Activated naive CD8-positive, alpha-beta T cell treated with anti-CD3 and anti-CD28 coated beads, Interleukin-2, amount 50 U/mL, for 24 hours (primary cell): ENCODE measurements at regions not wholly inside any gene's neighbourhood (a gene's known extent, or its start where the extent isn't known, plus 50 kb on each side); places are given as distances from the start of the nearest gene placed in this dataset.
"Not testable (repeated sequence)": the region's sequence is repeated elsewhere in the genome, so short reads cannot be mapped to it uniquely, and the experiment has no call there.

Source experiments
- ATAC-seq: fragments of 150-1000 bp; cut with Tn5 transposase; one replicate; pipeline ENCODE4 v1.10.0; 2021
- DNase-seq: peaks from one replicate; pipeline ENCODE4 v3.0.0; 2021
- H3K27ac Mint-ChIP-seq: one replicate; pipeline ENCODE4 v1.8.0; 2021; ENCODE audit warnings: mild to moderate bottlenecking, mixed read lengths
- H3K27me3 Mint-ChIP-seq: one replicate; pipeline ENCODE4 v1.8.0; 2021; ENCODE audit warnings: mixed read lengths
- H3K36me3 Mint-ChIP-seq: one replicate; pipeline ENCODE4 v1.8.0; 2021; ENCODE audit warnings: low read depth, mixed read lengths
- H3K4me1 Mint-ChIP-seq: one replicate; pipeline ENCODE4 v1.8.0; 2021; ENCODE audit warnings: mixed read lengths
- H3K4me3 Mint-ChIP-seq: one replicate; pipeline ENCODE4 v1.8.0; 2021; ENCODE audit warnings: mild to moderate bottlenecking, moderate library complexity, mixed read lengths
- H3K9me3 Mint-ChIP-seq: one replicate; pipeline ENCODE4 v1.8.0; 2021; ENCODE audit warnings: mixed read lengths

- Mint-ChIP-seq H3K9me3 (no peaks in the 10 kb centered on the region), H3K36me3 (no peaks in the 10 kb centered on the region), H3K27me3 (no peaks in the 10 kb centered on the region), H3K4me1 (no peaks in the 10 kb centered on the region), H3K27ac (no peak overlapping the region), H3K4me3 (no peak overlapping the region)
- no peak for ATAC-seq
- no peak for DNase-seq
These were observed 500.7 kb downstream of the SPATA31D1 start for GRCh38 chr9:82489201-82489821.

- ATAC-seq (no peak), DNase-seq (no peak)
- no peak overlapping the region for H3K4me3 Mint-ChIP-seq
- no peaks in the 10 kb centered on the region for H3K36me3 Mint-ChIP-seq
- no peak overlapping the region for H3K27ac Mint-ChIP-seq
- H3K9me3 Mint-ChIP-seq = peaks cover 2% of the 10 kb centered on the region
- H3K4me1 Mint-ChIP-seq = no peaks in the 10 kb centered on the region
- no peaks in the 10 kb centered on the region for H3K27me3 Mint-ChIP-seq
These were observed 501.5 kb downstream of the SPATA31D1 start for GRCh38 chr9:82490019-82490499.

- H3K27me3 Mint-ChIP-seq, H3K27ac Mint-ChIP-seq, H3K4me3 Mint-ChIP-seq, DNase-seq, ATAC-seq, H3K36me3 Mint-ChIP-seq, H3K4me1 Mint-ChIP-seq, H3K9me3 Mint-ChIP-seq: not testable (repeated sequence)
These were observed 502.2 kb downstream of the SPATA31D1 start for GRCh38 chr9:82490821-82491220.

GRCh38 chr9:82491604-82492003, 503.0 kb downstream of the SPATA31D1 start:
- H3K27ac Mint-ChIP-seq = no peak overlapping the region
- H3K9me3 Mint-ChIP-seq = peaks cover 5% of the 10 kb centered on the region
- H3K4me3 Mint-ChIP-seq = no peak overlapping the region
- H3K4me1 Mint-ChIP-seq = no peaks in the 10 kb centered on the region
- no peaks in the 10 kb centered on the region for H3K36me3 Mint-ChIP-seq
- DNase-seq (no peak), ATAC-seq (no peak)
- no peaks in the 10 kb centered on the region for H3K27me3 Mint-ChIP-seq

- no peak overlapping the region for H3K4me3 Mint-ChIP-seq
- H3K4me1 Mint-ChIP-seq = no peaks in the 10 kb centered on the region
- H3K9me3 Mint-ChIP-seq = peaks cover 8% of the 10 kb centered on the region
- no peaks in the 10 kb centered on the region for H3K36me3 Mint-ChIP-seq
- no peak overlapping the region for H3K27ac Mint-ChIP-seq
- ATAC-seq (no peak), DNase-seq (no peak)
- H3K27me3 Mint-ChIP-seq = no peaks in the 10 kb centered on the region
These were observed 503.7 kb downstream of the SPATA31D1 start for GRCh38 chr9:82492274-82492673.

GRCh38 chr9:82495884-82496777, 507.6 kb downstream of the SPATA31D1 start:
- Mint-ChIP-seq H3K27ac (no peak overlapping the region), H3K9me3 (peaks cover 8% of the 10 kb centered on the region), H3K36me3 (no peaks in the 10 kb centered on the region), H3K4me1 (no peaks in the 10 kb centered on the region), H3K27me3 (no peaks in the 10 kb centered on the region), H3K4me3 (no peak overlapping the region)
- ATAC-seq (no peak), DNase-seq (no peak)

- H3K9me3 Mint-ChIP-seq = peaks cover 20% of the 10 kb centered on the region
- DNase-seq (no peak), ATAC-seq (no peak)
- no peak overlapping the region for H3K27ac Mint-ChIP-seq
- no peaks in the 10 kb centered on the region for H3K4me1 Mint-ChIP-seq
- no peaks in the 10 kb centered on the region for H3K36me3 Mint-ChIP-seq
- no peaks in the 10 kb centered on the region for H3K27me3 Mint-ChIP-seq
- H3K4me3 Mint-ChIP-seq = no peak overlapping the region
These were observed 510.2 kb downstream of the SPATA31D1 start for GRCh38 chr9:82498541-82499317.

- Mint-ChIP-seq H3K27ac (no peak overlapping the region), H3K9me3 (peaks cover 22% of the 10 kb centered on the region), H3K36me3 (no peaks in the 10 kb centered on the region), H3K4me1 (no peaks in the 10 kb centered on the region), H3K27me3 (no peaks in the 10 kb centered on the region), H3K4me3 (no peak overlapping the region)
- DNase-seq = no peak
- no peak for ATAC-seq
These were observed 510.8 kb downstream of the SPATA31D1 start for GRCh38 chr9:82499337-82499736.

GRCh38 chr9:82504620-82505019, 516.0 kb downstream of the SPATA31D1 start:
- Mint-ChIP-seq H3K4me3 (no peak overlapping the region), H3K27ac (no peak overlapping the region), H3K4me1 (no peaks in the 10 kb centered on the region), H3K9me3 (peaks cover 27% of the 10 kb centered on the region), H3K27me3 (no peaks in the 10 kb centered on the region), H3K36me3 (peaks cover 2% of the 10 kb centered on the region)
- ATAC-seq = no peak
- no peak for DNase-seq

- no peak overlapping the region for H3K27ac Mint-ChIP-seq
- no peaks in the 10 kb centered on the region for H3K4me1 Mint-ChIP-seq
- no peaks in the 10 kb centered on the region for H3K27me3 Mint-ChIP-seq
- no peaks in the 10 kb centered on the region for H3K36me3 Mint-ChIP-seq
- DNase-seq (no peak), ATAC-seq (no peak)
- peaks cover 17% of the 10 kb centered on the region for H3K9me3 Mint-ChIP-seq
- no peak overlapping the region for H3K4me3 Mint-ChIP-seq
These were observed 523.1 kb downstream of the SPATA31D1 start for GRCh38 chr9:82511626-82512025.

- no peak overlapping the region for H3K4me3 Mint-ChIP-seq
- H3K27me3 Mint-ChIP-seq = no peaks in the 10 kb centered on the region
- ATAC-seq (no peak), DNase-seq (no peak)
- H3K9me3 Mint-ChIP-seq = peaks cover 11% of the 10 kb centered on the region
- H3K36me3 Mint-ChIP-seq = no peaks in the 10 kb centered on the region
- H3K4me1 Mint-ChIP-seq = no peaks in the 10 kb centered on the region
- H3K27ac Mint-ChIP-seq = no peak overlapping the region
These were observed 524.2 kb downstream of the SPATA31D1 start for GRCh38 chr9:82512728-82513127.

- ATAC-seq (no peak), DNase-seq (no peak)
- peaks cover 9% of the 10 kb centered on the region for H3K9me3 Mint-ChIP-seq
- no peaks in the 10 kb centered on the region for H3K36me3 Mint-ChIP-seq
- H3K27ac Mint-ChIP-seq = no peak overlapping the region
- H3K4me1 Mint-ChIP-seq = no peaks in the 10 kb centered on the region
- no peak overlapping the region for H3K4me3 Mint-ChIP-seq
- H3K27me3 Mint-ChIP-seq = no peaks in the 10 kb centered on the region
These were observed 524.7 kb downstream of the SPATA31D1 start for GRCh38 chr9:82513242-82513751.

- no peak overlapping the region for H3K27ac Mint-ChIP-seq
- H3K27me3 Mint-ChIP-seq = no peaks in the 10 kb centered on the region
- H3K4me1 Mint-ChIP-seq = no peaks in the 10 kb centered on the region
These were observed 525.6 kb downstream of the SPATA31D1 start for GRCh38 chr9:82513976-82514735.

GRCh38 chr9:82518868-82519267, 530.3 kb downstream of the SPATA31D1 start:
- no peaks in the 10 kb centered on the region for H3K27me3 Mint-ChIP-seq
- no peak overlapping the region for H3K27ac Mint-ChIP-seq
- no peaks in the 10 kb centered on the region for H3K36me3 Mint-ChIP-seq
- DNase-seq (no peak), ATAC-seq (no peak)
- H3K4me1 Mint-ChIP-seq = no peaks in the 10 kb centered on the region
- no peak overlapping the region for H3K4me3 Mint-ChIP-seq
- H3K9me3 Mint-ChIP-seq = peaks cover 3% of the 10 kb centered on the region

More at GRCh38 chr9:82513976-82514735, 525.6 kb downstream of the SPATA31D1 start:
- H3K4me3 Mint-ChIP-seq = no peak overlapping the region
- DNase-seq (no peak), ATAC-seq (no peak)
- H3K9me3 Mint-ChIP-seq = peaks cover 9% of the 10 kb centered on the region
- H3K36me3 Mint-ChIP-seq = no peaks in the 10 kb centered on the region
